ENCODE measurements at regions not wholly inside any gene's neighbourhood (a gene's known extent, or its start where the extent isn't known, plus 50 kb on each side); places are given as distances from the start of the nearest gene placed in this dataset.

GRCh38 chr7:116356333-116356965, 143.1 kb upstream of the CAV2 start:
- TF ChIP-seq TAF1 (conservative IDR thresholded peaks at IDR 0.05) (no peak), FOXA1 (IDR thresholded peaks at IDR 0.05) (no peak), RAD21 (IDR thresholded peaks at IDR 0.05) (no peak)
- TF ChIP-seq, protein P1, sequence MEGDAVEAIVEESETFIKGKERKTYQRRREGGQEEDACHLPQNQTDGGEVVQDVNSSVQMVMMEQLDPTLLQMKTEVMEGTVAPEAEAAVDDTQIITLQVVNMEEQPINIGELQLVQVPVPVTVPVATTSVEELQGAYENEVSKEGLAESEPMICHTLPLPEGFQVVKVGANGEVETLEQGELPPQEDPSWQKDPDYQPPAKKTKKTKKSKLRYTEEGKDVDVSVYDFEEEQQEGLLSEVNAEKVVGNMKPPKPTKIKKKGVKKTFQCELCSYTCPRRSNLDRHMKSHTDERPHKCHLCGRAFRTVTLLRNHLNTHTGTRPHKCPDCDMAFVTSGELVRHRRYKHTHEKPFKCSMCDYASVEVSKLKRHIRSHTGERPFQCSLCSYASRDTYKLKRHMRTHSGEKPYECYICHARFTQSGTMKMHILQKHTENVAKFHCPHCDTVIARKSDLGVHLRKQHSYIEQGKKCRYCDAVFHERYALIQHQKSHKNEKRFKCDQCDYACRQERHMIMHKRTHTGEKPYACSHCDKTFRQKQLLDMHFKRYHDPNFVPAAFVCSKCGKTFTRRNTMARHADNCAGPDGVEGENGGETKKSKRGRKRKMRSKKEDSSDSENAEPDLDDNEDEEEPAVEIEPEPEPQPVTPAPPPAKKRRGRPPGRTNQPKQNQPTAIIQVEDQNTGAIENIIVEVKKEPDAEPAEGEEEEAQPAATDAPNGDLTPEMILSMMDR (IDR thresholded peaks at IDR 0.05; ENCODE audit: low read depth, low read length, missing input control): no peak
- TF ChIP-seq, protein P2, sequence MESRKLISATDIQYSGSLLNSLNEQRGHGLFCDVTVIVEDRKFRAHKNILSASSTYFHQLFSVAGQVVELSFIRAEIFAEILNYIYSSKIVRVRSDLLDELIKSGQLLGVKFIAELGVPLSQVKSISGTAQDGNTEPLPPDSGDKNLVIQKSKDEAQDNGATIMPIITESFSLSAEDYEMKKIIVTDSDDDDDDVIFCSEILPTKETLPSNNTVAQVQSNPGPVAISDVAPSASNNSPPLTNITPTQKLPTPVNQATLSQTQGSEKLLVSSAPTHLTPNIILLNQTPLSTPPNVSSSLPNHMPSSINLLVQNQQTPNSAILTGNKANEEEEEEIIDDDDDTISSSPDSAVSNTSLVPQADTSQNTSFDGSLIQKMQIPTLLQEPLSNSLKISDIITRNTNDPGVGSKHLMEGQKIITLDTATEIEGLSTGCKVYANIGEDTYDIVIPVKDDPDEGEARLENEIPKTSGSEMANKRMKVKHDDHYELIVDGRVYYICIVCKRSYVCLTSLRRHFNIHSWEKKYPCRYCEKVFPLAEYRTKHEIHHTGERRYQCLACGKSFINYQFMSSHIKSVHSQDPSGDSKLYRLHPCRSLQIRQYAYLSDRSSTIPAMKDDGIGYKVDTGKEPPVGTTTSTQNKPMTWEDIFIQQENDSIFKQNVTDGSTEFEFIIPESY (IDR thresholded peaks at IDR 0.05): no peak
- TF ChIP-seq, protein P3, sequence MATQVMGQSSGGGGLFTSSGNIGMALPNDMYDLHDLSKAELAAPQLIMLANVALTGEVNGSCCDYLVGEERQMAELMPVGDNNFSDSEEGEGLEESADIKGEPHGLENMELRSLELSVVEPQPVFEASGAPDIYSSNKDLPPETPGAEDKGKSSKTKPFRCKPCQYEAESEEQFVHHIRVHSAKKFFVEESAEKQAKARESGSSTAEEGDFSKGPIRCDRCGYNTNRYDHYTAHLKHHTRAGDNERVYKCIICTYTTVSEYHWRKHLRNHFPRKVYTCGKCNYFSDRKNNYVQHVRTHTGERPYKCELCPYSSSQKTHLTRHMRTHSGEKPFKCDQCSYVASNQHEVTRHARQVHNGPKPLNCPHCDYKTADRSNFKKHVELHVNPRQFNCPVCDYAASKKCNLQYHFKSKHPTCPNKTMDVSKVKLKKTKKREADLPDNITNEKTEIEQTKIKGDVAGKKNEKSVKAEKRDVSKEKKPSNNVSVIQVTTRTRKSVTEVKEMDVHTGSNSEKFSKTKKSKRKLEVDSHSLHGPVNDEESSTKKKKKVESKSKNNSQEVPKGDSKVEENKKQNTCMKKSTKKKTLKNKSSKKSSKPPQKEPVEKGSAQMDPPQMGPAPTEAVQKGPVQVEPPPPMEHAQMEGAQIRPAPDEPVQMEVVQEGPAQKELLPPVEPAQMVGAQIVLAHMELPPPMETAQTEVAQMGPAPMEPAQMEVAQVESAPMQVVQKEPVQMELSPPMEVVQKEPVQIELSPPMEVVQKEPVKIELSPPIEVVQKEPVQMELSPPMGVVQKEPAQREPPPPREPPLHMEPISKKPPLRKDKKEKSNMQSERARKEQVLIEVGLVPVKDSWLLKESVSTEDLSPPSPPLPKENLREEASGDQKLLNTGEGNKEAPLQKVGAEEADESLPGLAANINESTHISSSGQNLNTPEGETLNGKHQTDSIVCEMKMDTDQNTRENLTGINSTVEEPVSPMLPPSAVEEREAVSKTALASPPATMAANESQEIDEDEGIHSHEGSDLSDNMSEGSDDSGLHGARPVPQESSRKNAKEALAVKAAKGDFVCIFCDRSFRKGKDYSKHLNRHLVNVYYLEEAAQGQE (IDR thresholded peaks at IDR 0.05): no peak
